ENCODE measurements at regions not wholly inside any gene's neighbourhood (a gene's known extent, or its start where the extent isn't known, plus 50 kb on each side); places are given as distances from the start of the nearest gene placed in this dataset.

DNA sequence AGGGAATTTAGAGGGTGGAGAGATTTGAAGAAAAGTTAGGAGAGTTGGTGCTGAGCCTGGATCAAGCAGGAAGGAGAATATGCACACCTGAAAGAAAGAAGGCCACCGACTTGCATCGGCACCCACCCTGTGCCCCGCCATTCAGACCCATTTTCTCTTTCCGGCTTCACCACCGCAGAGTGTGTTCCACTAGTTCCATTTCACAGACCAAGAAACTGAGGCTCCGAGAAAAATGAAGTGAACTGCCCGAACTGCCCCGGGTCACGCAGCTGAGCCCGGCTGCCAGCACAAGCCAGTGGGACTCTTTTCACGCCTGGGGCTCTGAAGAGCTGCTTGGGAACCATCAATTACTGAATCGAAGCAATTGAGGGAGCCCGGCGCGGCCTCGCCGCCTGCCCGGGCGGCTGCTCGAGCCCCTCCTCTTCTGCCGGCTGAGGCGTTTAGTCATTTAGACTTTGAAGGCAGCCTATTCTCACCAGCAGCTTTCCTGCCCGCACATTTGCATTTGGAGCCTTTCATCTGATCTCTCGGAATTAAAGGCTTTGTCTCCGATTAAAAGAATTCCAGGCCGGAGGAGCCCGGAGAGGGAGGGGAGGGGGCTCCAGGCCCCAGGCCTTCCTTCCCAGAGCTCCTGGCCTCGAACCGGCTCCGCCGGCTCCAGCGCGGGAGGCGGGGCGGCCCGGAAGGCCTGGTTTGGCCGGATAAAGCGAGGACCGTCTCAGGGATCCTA lies 140.2 kb upstream of the PJA1 start:
- Mint-ChIP-seq H3K27me3 (peaks cover 60% of the 10 kb centered on the region), H3K9me3 (no peaks in the 10 kb centered on the region), H3K36me3 (ENCODE audit: low read depth) (no peaks in the 10 kb centered on the region), H3K4me3 (no peak overlapping the region), H3K27ac (no peak overlapping the region), H3K4me1 (ENCODE audit: low read depth) (no peaks in the 10 kb centered on the region)
- no peak for DNase-seq

DNA sequence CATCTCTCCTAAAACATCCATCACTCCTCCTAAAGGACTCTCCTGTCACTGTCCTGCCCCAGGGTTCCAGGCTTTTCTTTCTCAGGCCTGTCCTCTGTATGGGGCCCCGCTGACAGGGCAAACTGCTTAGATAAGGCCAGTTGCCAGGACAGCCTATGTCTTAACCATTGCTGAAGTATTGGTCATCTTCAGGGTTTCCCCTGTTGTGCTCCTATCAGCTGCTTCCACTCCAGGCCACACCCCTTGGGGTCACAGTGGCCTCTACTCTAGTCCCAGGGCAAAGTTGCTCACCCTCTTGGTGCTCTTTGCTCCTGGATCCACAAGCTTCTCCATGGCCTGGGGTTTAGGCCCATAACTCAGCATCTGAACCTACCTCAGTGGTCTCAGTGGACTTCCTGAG lies 138.0 kb upstream of the PJA1 start:
- Mint-ChIP-seq H3K36me3 (ENCODE audit: low read depth) (no peaks in the 10 kb centered on the region), H3K27me3 (peaks cover 56% of the 10 kb centered on the region), H3K27ac (no peak overlapping the region), H3K9me3 (no peaks in the 10 kb centered on the region), H3K4me3 (no peak overlapping the region), H3K4me1 (ENCODE audit: low read depth) (no peaks in the 10 kb centered on the region)
- DNase-seq = no peak

DNA sequence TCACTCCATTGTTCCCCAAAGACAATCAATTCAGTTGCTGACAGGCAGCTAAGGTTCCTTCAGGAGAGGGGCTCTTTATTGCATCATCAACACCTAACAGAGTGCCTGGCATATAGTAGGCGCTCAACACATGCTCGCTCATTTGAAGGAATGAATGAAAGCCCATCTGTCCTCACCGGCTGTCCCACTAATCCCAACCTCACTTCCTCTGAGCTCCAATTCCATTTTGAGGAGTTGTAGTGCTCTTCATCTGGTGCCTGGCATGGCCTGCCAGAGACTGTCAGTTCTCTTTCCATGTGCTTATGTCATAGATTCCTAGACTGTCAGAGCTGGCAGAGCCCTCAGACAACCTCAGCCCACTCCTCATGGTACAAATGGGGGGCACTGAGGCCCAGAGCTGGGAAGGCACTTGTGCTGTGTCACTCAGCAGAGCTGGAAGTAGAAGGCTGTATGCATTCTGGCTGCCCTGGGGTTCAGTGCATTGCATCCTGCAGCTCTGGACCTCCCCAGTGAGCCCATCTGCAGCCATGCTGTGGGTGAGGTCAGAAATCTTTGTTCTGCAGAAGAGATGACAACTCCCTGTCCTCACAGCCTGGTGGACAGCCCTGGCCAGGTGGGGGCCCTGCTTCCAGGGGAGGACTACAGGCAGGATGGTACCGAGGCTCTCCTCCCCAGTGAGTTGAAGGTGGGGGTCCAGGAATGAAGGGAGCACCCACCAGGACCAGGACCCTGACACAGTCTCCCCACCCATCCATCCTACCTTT lies 134.9 kb upstream of the PJA1 start:
- DNase-seq = no peak
- Mint-ChIP-seq H3K4me1 (ENCODE audit: low read depth) (no peaks in the 10 kb centered on the region), H3K27me3 (peaks cover 39% of the 10 kb centered on the region), H3K9me3 (no peaks in the 10 kb centered on the region), H3K4me3 (no peak overlapping the region), H3K36me3 (ENCODE audit: low read depth) (no peaks in the 10 kb centered on the region), H3K27ac (no peak overlapping the region)

DNA sequence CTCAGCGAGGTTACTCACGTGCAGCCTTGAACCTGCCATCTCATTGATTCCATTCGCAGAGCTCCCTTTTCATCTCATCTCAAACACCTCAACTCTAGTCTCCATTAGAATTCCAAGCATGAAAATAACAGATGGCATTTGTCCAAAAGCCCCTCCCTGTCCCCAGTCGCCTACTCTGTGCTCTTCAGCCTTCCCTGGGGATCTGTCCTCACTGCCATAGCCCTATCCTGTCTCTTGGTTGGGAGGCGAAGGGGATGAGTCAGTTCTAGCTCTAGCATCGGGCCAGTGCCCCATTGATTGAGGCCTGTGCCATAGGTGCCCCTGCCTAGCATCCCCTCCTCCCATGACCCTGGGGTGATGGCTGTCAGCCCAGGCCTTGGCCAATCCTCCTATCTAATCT lies 134.0 kb upstream of the PJA1 start:
- H3K27ac Mint-ChIP-seq = no peak overlapping the region
- peaks cover 33% of the 10 kb centered on the region for H3K27me3 Mint-ChIP-seq

DNA sequence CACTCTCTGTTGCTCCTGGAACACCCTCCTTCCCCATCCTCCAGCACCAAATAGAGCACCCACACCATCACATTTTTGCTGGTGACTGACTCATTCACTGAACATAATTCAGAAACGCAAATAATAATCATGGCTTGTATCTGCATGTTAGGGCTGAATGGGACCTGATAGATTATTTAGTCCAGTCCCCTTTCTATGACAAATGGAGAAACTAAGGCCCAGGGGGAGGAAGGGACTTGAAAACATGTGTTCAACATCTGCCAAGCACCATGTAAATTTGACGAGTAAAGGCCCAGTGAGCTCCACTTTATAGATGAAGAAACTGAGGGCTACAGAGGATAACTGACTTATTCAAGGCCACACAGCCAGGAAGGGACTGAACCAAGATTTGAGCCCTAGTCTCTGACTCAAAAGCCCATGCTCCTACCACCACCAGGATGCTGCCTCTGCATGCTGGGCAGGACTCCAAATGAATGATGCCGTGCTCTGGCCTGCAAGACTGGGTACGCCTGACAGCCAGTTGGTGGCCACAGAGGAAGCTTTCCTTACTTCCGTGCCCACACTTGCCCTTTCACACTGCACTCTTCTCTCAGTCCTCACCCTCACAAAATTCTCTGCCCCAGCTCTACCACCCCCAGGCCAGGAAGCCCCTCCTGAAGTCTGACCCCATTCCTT lies 133.3 kb upstream of the PJA1 start:
- Mint-ChIP-seq H3K4me1 (ENCODE audit: low read depth) (no peaks in the 10 kb centered on the region), H3K27ac (no peak overlapping the region), H3K4me3 (no peak overlapping the region), H3K27me3 (peaks cover 27% of the 10 kb centered on the region), H3K36me3 (ENCODE audit: low read depth) (no peaks in the 10 kb centered on the region), H3K9me3 (no peaks in the 10 kb centered on the region)
- DNase-seq = no peak

More for the DNA sequence above, 134.0 kb upstream of the PJA1 start:
- DNase-seq = no peak
- H3K4me1 Mint-ChIP-seq (ENCODE audit: low read depth) = no peaks in the 10 kb centered on the region
- H3K9me3 Mint-ChIP-seq = no peaks in the 10 kb centered on the region
- H3K36me3 Mint-ChIP-seq (ENCODE audit: low read depth) = no peaks in the 10 kb centered on the region
- H3K4me3 Mint-ChIP-seq = no peak overlapping the region

DNA sequence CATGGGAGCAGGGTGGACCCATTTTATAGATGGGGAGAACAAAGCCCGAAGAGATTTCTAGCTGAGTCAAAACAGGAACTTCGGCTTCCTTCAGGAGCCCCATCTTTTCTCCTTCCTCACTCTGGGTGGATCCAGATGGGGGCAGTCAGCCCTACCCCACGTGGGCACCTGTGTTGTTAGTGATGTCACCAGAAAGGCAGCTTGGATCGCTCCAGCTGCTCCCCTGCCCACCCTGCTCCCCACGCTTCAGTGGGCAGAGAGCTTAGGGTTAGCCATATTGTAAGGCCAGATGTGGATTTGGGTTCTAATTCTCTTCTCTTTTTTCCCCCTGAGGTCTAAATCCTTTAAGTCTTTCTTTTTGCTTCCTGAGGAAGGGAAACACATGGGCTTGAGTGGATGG lies 132.3 kb upstream of the PJA1 start:
- no peaks in the 10 kb centered on the region for H3K36me3 Mint-ChIP-seq (ENCODE audit: low read depth)
- H3K27me3 Mint-ChIP-seq = peaks cover 16% of the 10 kb centered on the region
- no peak for DNase-seq
- no peaks in the 10 kb centered on the region for H3K9me3 Mint-ChIP-seq
- no peaks in the 10 kb centered on the region for H3K4me1 Mint-ChIP-seq (ENCODE audit: low read depth)
- no peak overlapping the region for H3K4me3 Mint-ChIP-seq
- no peak overlapping the region for H3K27ac Mint-ChIP-seq

DNA sequence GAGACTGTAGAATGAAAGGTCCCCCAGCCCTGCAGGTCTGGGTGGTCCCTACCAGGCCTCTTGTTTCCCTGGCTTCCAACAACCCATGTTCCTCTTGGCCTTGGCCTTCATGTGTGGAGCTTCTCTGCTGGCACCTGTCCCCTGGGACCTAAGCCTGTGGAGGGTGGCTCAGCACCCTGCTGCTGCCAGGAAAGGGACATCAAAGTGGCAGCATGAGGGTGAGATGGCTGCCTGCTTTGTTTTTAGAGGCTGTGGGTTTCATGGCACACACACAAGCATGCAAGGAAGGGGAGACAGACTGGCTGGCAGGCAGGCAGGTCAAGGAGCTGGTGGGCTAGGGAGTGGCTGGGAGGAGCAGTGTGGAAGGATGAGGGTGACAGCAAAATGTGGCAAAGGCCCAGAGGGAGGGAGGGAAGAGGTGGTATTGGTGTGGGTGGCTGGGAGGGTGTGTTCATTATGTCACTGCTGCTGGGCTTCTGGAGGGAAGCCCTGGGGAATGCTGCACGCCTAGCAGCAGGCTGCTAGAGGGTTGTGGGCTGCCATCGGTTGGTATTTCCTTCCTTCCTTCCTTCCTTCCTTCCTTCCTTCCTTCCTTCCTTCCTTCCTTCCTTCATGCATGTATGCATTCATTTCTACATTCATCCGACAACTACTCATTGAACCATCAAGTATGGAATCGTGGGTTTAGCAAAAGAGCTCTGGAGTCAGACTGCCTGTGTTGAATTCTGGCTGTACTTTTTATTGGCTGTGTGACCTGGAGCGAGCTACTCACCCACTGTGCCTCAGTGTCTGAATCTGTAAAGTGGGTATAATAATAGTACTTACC lies 128.7 kb upstream of the PJA1 start:
- Mint-ChIP-seq H3K27ac (no peak overlapping the region), H3K9me3 (no peaks in the 10 kb centered on the region), H3K27me3 (peaks cover 26% of the 10 kb centered on the region), H3K36me3 (ENCODE audit: low read depth) (no peaks in the 10 kb centered on the region), H3K4me1 (ENCODE audit: low read depth) (no peaks in the 10 kb centered on the region), H3K4me3 (no peak overlapping the region)
- no peak for DNase-seq

DNA sequence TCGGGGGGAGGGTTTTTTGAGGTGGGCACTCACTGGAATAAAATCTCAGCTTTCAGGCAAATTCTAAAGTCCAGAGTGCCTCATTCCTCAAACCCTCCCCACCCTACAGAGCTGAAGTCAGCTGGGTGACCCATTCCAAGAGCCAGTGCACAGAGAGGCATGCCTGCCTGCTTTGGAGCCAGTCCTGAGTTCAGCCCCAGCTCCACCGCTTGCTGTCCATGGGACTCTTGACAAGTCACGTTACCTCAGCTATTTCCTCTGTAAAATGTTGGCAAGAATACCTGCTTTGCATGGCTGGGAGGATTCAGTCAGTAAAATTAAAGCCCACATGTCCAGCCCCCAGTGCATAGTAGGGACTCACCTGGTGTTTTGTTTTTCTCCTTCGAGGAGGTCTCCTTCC lies 125.9 kb upstream of the PJA1 start:
- Mint-ChIP-seq H3K4me3 (no peak overlapping the region), H3K4me1 (ENCODE audit: low read depth) (peaks cover 3% of the 10 kb centered on the region), H3K9me3 (no peaks in the 10 kb centered on the region), H3K27ac (no peak overlapping the region), H3K36me3 (ENCODE audit: low read depth) (no peaks in the 10 kb centered on the region), H3K27me3 (peaks cover 44% of the 10 kb centered on the region)
- no peak for DNase-seq

DNA sequence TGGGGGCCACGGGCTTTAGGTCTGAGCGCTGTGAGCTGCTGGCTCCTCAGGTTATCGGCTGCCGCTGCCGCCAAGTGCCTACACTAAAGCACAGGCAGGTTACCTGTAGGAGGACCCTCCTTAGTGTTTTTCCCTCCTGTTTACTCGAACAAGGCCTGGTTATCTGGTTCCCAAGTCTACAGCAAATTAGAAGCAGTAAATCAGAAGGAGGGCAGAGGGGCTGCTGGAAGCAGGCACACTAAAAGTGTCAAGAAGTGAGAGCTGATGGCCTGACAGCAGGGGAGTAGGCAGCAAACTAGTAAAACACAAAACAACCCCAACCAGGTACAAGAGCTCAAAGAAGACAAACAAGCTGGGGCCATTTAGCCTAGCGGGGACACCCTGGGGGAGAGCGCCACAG lies 125.0 kb upstream of the PJA1 start:
- no peak overlapping the region for H3K4me3 Mint-ChIP-seq
- peaks cover 4% of the 10 kb centered on the region for H3K4me1 Mint-ChIP-seq (ENCODE audit: low read depth)
- DNase-seq = no peak
- peaks cover 46% of the 10 kb centered on the region for H3K27me3 Mint-ChIP-seq
- no peak overlapping the region for H3K27ac Mint-ChIP-seq
- H3K9me3 Mint-ChIP-seq = no peaks in the 10 kb centered on the region
- H3K36me3 Mint-ChIP-seq (ENCODE audit: low read depth) = no peaks in the 10 kb centered on the region

DNA sequence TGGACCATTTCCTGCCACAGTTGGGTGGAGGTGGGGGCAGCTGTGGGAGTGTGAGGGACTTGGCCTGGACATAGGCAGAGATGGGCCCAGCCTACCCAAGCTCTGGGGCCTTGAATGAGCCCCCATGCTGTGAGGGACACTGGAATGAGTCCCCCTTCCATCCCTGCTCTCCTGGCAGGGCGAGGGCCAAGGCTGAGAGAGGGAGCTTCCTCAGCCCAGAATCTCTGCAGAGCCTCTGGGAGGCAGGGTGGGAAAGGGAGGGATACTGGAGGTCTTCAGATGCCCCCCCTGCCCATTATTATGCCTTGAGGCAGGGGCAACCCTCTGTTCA lies 124.5 kb upstream of the PJA1 start:
- H3K9me3 Mint-ChIP-seq = no peaks in the 10 kb centered on the region
- no peak overlapping the region for H3K4me3 Mint-ChIP-seq
- H3K4me1 Mint-ChIP-seq (ENCODE audit: low read depth) = peaks cover 4% of the 10 kb centered on the region
- no peak for DNase-seq
- H3K36me3 Mint-ChIP-seq (ENCODE audit: low read depth) = no peaks in the 10 kb centered on the region
- H3K27me3 Mint-ChIP-seq = peaks cover 48% of the 10 kb centered on the region
- H3K27ac Mint-ChIP-seq = no peak overlapping the region

DNA sequence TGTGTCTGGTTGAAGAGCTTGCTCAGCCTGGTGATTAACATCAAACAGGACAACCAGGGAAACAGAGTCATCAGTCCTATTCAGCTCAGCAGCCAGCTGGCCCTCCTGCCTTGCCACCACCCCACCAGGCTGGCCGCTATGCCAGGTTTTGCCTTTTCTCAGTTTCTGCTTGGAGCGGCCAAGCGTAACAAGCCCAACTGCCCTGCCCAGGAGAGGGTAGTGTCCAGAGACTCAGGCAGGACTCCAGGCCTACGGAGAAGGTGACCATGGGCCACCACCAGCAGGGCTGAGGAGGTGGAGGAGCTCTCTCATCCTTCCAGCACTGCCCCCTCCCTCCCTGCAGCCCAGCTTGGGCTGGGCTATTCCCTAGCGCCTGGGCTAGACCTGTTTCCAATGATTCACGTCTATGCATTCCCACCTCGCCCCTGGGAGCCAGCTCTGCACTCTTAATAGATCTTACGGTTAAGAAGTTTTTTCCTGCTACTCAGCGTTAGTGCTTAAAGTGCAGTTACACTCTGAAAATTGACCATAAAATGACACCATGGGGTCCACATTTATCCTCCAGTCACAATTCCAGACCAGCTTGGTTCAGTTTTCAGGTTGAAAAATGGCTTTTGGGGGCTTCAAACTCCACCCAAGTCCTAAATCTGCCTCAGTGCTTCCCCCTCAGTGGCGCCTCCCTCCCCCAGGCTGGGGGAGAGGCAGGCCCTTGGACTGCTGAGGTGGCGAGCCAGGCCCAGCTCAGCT lies 124.0 kb upstream of the PJA1 start:
- Mint-ChIP-seq H3K9me3 (no peaks in the 10 kb centered on the region), H3K27me3 (peaks cover 54% of the 10 kb centered on the region), H3K4me1 (ENCODE audit: low read depth) (peaks cover 4% of the 10 kb centered on the region), H3K4me3 (no peak overlapping the region), H3K27ac (no peak overlapping the region), H3K36me3 (ENCODE audit: low read depth) (no peaks in the 10 kb centered on the region)
- DNase-seq = no peak

DNA sequence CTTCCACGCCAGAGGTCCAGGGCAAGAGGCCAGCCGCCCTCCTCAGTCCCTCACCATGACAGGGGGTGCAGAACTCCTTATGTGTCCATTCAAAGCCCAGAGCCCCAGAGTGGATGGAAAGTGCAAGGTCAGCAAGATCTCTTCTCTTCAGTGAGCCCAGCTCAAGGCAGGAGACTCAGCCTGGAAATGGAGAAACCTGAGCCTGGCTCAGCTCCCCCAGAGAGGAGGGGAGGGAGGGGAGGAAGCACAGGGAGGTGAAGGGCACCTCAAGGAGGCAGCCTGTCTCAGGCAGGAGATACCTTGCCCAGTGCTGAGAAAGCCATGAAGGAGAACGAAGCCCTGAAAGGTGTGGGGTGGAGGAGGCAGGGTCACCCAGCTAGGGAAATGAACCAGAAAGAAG lies 121.8 kb upstream of the PJA1 start:
- no peak for DNase-seq
- no peaks in the 10 kb centered on the region for H3K9me3 Mint-ChIP-seq
- no peaks in the 10 kb centered on the region for H3K36me3 Mint-ChIP-seq (ENCODE audit: low read depth)
- H3K4me3 Mint-ChIP-seq = no peak overlapping the region
- peaks cover 59% of the 10 kb centered on the region for H3K27me3 Mint-ChIP-seq
- H3K4me1 Mint-ChIP-seq (ENCODE audit: low read depth) = peaks cover 4% of the 10 kb centered on the region
- H3K27ac Mint-ChIP-seq = no peak overlapping the region

DNA sequence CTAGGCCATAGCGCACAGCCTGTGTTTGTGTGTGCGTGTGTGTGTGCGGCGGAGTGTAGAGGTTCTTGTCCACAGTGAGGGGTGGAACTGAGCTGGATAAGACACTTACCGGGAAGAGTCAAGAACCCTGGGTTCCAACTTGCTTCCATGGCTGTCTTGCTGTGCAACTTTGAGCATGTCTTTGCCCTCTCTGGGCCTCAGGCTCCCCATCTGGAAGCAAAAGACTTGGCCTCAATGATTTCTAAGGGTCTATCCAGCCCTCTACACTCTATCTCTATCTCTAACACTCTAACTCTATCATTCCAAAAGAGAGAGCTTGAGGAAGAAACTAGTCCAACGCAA lies 121.3 kb upstream of the PJA1 start:
- Mint-ChIP-seq H3K27me3 (peaks cover 55% of the 10 kb centered on the region), H3K27ac (no peak overlapping the region), H3K4me3 (no peak overlapping the region), H3K4me1 (ENCODE audit: low read depth) (peaks cover 4% of the 10 kb centered on the region), H3K36me3 (ENCODE audit: low read depth) (no peaks in the 10 kb centered on the region), H3K9me3 (no peaks in the 10 kb centered on the region)
- DNase-seq = no peak
